ENCODE measurements at regions not wholly inside any gene's neighbourhood (a gene's known extent, or its start where the extent isn't known, plus 50 kb on each side); places are given as distances from the start of the nearest gene placed in this dataset.
"Not testable (repeated sequence)": the region's sequence is repeated elsewhere in the genome, so short reads cannot be mapped to it uniquely, and the experiment has no call there.

DNA sequence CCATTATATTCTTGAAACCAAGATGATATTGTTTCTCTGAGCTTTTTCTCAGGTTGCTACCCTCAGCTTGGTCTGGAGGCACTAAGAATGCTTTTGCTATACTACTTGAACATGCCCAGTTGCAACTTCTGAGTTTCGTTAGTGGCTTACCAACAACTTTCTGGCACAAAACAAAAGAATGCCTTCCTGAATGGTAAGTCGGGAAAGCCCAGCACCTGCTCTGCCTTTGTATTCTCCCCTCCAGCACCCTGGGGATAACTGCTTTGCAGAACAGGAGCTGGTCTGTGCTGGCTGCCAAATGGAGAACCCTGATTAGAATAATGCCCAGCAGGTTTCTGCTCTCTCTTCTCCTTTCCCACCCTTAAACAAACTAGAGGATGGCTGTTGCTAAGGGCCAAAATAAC, 149.3 kb downstream of the TGFB2 start:
- DNase-seq, result no peak

- DNase-seq, result no peak
Measured at GRCh38 chr1:218495931-218496330, 150.8 kb downstream of the TGFB2 start.

DNA sequence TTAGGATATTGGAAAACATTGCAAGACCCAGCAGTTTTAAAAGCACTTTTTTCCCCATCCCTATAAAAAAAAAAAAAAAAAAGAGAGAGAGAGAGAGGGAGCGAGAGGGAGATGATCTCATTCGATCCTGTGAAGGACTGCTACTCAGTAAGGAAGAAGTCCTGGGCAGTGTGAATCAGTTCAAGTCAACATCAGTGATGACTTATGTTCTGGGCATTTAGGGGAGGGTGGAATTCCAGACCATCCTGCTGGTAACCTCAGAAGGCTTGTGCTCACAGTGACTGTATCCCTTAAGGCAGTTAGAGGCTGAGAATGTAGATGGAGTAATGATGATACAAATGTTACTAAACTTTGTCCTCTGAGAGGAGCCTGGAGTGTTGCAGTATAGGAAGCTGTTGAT, 151.4 kb downstream of the TGFB2 start:
- no peak for DNase-seq

GRCh38 chr1:218498056-218498938, 153.2 kb downstream of the TGFB2 start:
- DNase-seq, result no peak

DNA sequence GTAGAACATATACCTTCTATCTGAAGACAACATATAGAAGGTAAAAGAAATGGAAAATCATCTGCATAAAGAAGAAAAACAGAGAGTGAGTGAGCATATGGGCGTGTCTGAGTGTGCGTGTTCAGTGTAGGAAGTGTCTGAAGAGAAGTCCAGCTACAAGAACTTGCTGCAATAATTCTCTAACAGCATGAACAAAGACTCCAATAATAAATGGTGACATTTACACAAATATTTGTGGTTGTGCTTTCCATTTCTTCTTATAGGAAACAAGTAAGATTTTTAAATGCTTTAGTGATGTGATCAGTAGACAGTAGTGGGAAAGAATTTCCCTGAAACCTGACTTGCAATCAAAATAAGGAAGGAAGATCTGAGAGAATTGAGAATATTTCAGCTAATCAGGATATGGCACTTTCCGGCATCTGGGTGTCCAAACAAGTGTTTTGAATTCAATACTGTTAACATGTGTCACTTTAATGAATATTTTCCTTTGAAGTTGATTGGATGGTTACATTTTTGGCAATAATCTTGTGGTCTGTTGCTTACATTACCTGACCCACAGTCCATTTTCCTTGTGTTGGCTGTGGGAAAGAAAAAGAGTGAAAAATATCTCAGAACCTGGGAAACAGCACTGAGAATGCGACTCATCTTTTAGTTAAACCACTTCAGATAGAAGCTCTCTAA, 154.0 kb downstream of the TGFB2 start:
- DNase-seq, result no peak

- no peak for DNase-seq
Measured at GRCh38 chr1:218499911-218500310, 154.8 kb downstream of the TGFB2 start.

DNA sequence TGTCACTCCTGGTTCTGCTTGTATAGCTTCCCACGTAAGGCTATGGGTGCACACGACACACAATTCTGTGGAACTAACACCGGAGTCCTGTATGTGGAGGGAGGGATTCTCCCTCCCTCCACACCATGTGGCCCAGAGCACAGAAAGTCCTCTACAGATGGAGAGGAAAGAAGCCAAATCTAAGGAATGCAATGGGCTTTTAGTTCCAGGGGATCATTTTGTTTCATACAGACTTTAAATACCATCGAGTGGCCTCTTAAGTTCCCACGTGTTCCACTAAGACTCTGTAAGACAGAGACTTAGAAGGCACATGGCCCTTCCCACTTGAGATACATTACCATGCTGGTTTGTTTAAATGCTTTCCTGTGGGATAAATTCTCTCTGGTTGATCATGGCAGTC, 156.0 kb downstream of the TGFB2 start:
- DNase-seq, result no peak

- DNase-seq, result no peak
Measured at GRCh38 chr1:218502383-218502782, 157.2 kb downstream of the TGFB2 start.

- no peak for DNase-seq
Measured at GRCh38 chr1:218503102-218503501, 158.0 kb downstream of the TGFB2 start.

DNA sequence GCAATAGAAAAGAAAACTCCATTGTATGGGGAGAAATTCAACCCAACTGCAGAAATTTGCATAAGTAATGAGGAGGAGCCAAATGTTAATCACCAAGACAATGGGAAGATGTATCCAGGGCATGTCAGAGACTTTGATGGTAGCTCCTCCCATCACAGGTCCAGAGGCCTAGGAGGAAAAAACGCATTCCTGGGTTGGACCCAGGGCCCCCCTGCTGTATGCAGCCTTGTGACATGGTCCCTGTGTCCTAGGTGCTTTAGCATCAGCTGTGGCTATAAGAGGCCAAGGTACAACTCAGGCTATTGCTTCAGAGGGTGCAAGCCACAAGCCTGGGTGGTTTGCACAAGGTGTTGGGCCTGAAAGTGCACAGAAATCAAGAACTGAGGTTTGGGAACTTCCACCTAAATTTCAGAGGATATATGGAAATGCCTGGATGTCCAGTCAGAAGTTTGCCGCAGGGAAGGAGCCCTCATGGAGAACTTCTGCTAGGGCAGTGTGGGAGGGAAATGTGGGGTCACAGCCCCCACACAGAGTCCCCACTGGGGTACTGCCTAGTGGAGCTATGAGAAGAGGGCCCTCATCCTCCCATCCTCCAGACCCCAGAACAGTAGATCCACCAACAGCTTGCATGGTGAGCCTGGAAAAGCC, 162.3 kb downstream of the TGFB2 start:
- no peak for DNase-seq

DNA sequence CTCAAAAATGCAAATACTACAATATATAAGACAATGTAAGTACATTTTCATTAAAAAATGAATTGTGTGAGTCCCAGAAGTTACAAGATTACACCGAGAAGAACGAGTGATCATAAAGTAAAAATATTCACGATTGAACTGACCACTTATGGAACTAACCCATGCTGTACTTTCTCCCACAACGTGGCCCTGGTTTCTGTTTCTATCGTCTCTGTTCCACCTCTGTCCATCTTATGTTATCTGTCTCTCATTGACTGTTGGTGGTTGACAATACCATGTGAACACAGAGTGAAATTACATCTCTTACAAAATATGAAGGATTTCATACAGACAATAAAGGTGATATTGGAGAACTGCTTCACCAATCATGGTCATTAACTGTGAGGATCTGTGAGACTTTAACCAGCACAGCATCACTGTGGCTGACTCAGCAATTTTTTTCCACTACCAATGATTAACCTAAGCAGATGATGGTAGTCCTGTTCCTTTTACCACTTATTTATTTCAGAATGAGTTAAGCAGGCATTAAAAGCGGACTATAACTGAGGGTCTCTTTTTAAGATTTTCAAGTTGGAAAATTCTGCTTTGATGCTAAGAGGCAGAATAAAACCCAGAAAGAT, 165.1 kb downstream of the TGFB2 start:
- no peak for DNase-seq

DNA sequence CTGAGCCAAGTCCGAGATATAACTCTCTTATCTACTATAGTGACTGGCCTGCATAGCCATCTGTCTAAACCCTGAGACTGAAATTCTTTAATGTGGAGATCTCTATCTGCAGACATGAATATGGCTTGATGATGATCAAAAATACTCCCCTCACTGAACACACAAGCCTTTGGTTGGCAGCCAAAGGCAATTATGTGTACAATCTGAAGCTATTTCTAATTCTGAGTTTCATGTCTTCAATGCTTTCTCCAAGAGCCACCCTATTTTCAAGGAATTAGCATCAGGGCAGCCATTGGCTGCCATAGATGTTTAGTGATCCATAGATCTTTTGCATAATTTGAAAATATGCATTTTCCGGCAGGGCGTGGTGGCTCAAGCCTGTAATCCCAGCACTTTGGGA, 168.2 kb downstream of the TGFB2 start:
- DNase-seq, result no peak

- DNase-seq, result no peak
Measured at GRCh38 chr1:218514689-218515088, 169.6 kb downstream of the TGFB2 start.

DNA sequence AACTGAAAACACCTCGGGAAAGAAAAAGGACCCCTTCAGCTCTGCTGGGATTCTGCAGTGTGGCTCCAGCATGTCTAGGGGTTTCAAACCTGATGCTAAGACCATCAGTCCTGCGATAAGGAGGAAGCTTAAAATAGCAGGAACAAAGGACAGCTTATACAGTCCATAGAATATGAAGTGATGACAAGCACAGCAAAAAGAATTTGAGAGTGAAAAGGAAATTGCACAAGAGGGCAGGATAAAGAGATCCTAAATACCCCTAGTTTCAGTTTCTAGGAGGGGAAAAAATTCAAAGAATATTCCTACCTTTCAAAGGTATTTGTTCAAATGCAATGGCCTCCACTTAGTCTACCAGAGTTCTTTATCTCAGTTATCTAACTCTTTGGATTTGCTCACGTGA, 171.4 kb downstream of the TGFB2 start:
- no peak for DNase-seq

- no peak for DNase-seq
Measured at GRCh38 chr1:218517459-218517858, 172.3 kb downstream of the TGFB2 start.

GRCh38 chr1:218518216-218518740, 173.1 kb downstream of the TGFB2 start:
- no peak for DNase-seq

- DNase-seq, result not testable (repeated sequence)
Measured at GRCh38 chr1:218520646-218521045, 175.5 kb downstream of the TGFB2 start.

DNA sequence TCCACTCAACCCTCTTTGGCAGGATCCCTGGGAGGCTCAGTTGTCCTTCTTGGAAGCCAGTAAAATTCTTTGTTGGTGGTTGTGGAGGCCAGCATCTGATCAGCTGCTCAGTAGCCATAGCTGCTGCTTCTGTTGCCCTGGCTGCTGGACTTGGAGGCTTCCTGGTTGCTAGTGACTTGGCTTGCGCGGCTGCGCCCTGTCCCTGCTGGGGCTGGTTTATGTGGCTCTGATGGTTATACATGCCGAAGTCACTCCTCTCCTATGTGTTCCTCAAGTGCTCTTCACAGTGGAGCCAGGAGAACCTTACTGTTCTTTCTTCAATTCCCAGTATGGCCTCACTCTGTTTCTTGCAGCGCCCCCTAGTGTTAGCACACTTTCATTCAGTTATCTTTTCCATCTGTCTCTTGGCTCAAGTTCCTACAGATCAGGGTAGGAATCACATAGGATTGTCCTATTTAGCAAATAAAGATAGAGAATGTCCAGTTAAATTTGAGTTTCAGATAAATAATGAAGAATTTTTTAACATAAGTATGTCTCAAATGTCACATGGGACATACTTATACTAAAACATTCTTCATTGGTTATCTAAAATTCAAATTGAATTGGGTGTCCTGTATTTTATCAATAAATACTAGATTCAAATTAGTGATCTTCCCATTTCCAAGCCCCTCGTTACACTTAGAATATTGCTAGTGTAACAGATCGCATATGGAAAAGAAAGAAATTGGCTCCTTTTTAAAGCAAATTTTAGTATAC, 176.5 kb downstream of the TGFB2 start:
- no peak for DNase-seq

DNA sequence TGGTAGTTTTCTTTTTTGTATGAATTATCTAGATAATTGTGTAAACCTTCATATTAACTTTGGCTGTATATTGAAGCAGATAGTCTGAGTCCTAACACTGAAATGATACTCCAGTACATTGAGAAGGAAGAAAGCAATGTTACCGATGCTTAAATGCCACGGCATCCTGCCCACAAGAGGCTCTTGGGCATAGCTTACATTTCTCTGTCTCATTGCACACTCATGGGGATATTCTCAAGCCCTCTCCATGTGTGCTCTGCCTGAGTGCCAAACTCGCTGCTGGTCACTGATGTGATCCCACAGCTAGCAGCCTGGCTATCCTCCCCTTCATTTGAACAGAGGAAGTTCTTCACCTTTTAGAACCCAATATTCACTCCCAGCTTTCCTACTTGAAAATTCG, 179.4 kb downstream of the TGFB2 start:
- DNase-seq, result no peak

DNA sequence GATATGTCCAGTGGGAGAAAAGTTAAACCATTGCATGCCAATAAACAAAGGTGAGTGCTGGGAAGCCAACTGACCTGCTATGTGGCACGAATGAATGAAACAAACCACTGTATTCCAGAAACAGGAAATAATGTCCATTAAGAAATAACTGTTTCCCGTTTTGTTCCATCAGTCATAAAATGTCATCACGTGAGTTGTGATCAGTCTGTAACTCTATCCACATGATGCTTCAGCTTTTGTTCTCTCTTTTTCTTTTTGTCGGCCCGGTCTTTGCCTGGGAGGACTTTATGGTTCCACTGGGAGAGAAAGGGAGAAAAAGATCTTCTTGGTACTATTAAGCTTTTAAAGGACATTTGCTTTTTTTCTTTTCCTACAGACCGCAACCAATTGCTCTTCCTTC, 179.9 kb downstream of the TGFB2 start:
- no peak for DNase-seq

DNA sequence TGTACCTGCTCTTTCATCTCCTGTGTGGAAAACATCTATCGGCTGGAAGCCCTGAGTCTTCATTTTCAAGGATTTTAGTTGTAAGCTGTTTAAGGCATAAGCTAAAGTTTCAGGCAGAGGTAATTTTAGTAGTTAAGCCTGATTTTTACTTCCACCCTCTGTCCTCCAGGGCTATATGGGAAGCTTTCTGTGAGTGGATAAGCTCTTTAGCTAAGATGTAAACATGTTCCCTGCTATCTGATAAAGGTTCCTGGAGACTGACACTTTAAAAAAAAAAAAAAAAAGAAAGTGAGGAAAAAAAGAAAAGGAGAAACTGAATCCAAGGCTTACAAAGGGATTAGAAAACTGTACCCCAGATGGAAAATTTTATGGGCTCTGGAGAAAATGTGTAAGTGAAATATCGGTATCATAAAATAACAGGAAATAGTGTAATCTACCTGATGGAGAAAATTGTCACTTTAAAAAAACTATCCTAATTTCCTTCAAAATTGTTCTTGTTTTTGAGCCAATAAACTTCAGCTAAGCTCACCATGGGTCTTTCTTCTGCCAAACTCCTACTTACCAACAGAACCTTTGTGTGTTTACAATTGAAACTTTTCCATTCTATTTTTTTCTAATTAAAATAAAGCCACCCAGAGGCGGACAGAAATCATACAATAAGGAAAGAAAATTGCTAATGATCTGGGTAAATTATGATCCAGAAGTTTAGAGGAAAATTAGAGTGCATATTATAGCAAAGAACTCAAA, 180.5 kb downstream of the TGFB2 start:
- no peak for DNase-seq

All from renal pelvis (tissue), 1 donor.